ENCODE measurements at regions not wholly inside any gene's neighbourhood (a gene's known extent, or its start where the extent isn't known, plus 50 kb on each side); places are given as distances from the start of the nearest gene placed in this dataset.

GRCh38 chr5:124352312-124352711, 394.1 kb downstream of the ZNF608 start:
- no peak for DNase-seq

GRCh38 chr5:124349931-124350330, 396.5 kb downstream of the ZNF608 start:
- no peak for DNase-seq

- DNase-seq, result peak; percentile 22
These were observed 403.0 kb downstream of the ZNF608 start for GRCh38 chr5:124343451-124343867.

- no peak for DNase-seq
These were observed 403.5 kb downstream of the ZNF608 start for GRCh38 chr5:124342986-124343385.

- DNase-seq, result no peak
These were observed 403.9 kb downstream of the ZNF608 start for GRCh38 chr5:124342584-124342983.

GRCh38 chr5:124342027-124342471, 404.4 kb downstream of the ZNF608 start:
- no peak for DNase-seq

- no peak for DNase-seq
These were observed 405.2 kb downstream of the ZNF608 start for GRCh38 chr5:124341066-124341858.

- no peak for DNase-seq
These were observed 408.4 kb downstream of the ZNF608 start for GRCh38 chr5:124337996-124338395.

- no peak for DNase-seq
These were observed 413.0 kb downstream of the ZNF608 start for GRCh38 chr5:124333298-124333979.

GRCh38 chr5:124332273-124332672, 414.2 kb downstream of the ZNF608 start:
- DNase-seq, result no peak

- no peak for DNase-seq
These were observed 415.7 kb downstream of the ZNF608 start for GRCh38 chr5:124330595-124331220.

- no peak for DNase-seq
These were observed 418.2 kb downstream of the ZNF608 start for GRCh38 chr5:124328201-124328600.

GRCh38 chr5:124318661-124319060, 427.8 kb downstream of the ZNF608 start:
- no peak for DNase-seq

- no peak for DNase-seq
These were observed 429.0 kb downstream of the ZNF608 start for GRCh38 chr5:124317451-124317850.

- DNase-seq, result no peak
These were observed 430.6 kb downstream of the ZNF608 start for GRCh38 chr5:124315741-124316415.

- no peak for DNase-seq
These were observed 436.0 kb downstream of the ZNF608 start for GRCh38 chr5:124310453-124310852.

- no peak for DNase-seq
These were observed 437.0 kb downstream of the ZNF608 start for GRCh38 chr5:124309241-124309980.

- DNase-seq, result no peak
These were observed 443.1 kb downstream of the ZNF608 start for GRCh38 chr5:124303366-124303765.

GRCh38 chr5:124302533-124302932, 443.9 kb downstream of the ZNF608 start:
- DNase-seq, result no peak

GRCh38 chr5:124301850-124302249, 444.6 kb downstream of the ZNF608 start:
- DNase-seq, result no peak

- no peak for DNase-seq
These were observed 445.4 kb downstream of the ZNF608 start for GRCh38 chr5:124300815-124301621.

GRCh38 chr5:124297826-124298225, 448.6 kb downstream of the ZNF608 start:
- no peak for DNase-seq
